ENCODE measurements at regions not wholly inside any gene's neighbourhood (a gene's known extent, or its start where the extent isn't known, plus 50 kb on each side); places are given as distances from the start of the nearest gene placed in this dataset.

DNA sequence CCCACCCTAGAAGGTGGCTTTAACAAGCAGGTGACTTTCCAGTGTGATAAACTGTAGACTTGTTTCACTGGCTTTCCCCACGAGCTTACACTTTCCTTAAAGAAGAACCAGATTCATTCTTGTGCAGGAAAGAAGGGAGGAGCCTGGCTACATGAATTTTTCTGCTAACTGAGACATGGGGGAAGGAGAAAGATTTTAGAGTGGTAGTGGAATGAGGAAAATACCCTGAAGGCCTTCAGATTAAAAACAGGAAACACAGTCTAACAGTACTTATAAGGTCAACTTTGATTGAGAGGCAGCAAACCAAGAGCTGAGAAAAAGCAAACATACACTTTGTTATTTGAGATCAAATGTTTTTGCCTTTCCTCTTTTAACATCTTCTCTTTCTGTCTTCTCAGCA, 640.9 kb upstream of the PLXNA2 start:
- intact Hi-C loops (cut with micrococcal nuclease; ENCODE audit: unreplicated experiment), result no loop called here
- Histone ChIP-seq H3K79me2 (ENCODE audit: insufficient read depth, low read depth, low read length) (no peaks in the 10 kb centered on the region), H3K4me1 (ENCODE audit: insufficient read depth, low read length, poor library complexity, severe bottlenecking) (no peaks in the 10 kb centered on the region), H3K9me3 (ENCODE audit: low read length) (no peaks in the 10 kb centered on the region), H2AFZ (ENCODE audit: low read length) (no peak overlapping the region), H4K20me1 (ENCODE audit: insufficient read depth, low read length) (no peaks in the 10 kb centered on the region), H3K27ac (ENCODE audit: low read depth, low read length, poor library complexity, severe bottlenecking) (no peak overlapping the region), H3K4me2 (ENCODE audit: low read length) (no peak overlapping the region), H3K36me3 (ENCODE audit: insufficient read depth, low read length) (no peaks in the 10 kb centered on the region), H3K9me2 (ENCODE audit: insufficient read depth, low read length) (no peaks in the 10 kb centered on the region), H3K4me3 (ENCODE audit: low read depth, low read length, poor library complexity, severe bottlenecking) (no peak overlapping the region)
- ChIA-PET POLR2A (interaction anchor here (0.6 to 1.2 kb wide), 3 partner anchors 8 to 250 kb away, joined by 3 read pairs; no protein-coding TSS in a partner anchor), CTCF (ENCODE audit: unreplicated experiment) (no interaction called here)
- no peak for DNase-seq (ENCODE audit: low spot score)
- TF ChIP-seq EZH2phosphoT487 (IDR thresholded peaks at IDR 0.05; ENCODE audit: borderline replicate concordance, low read depth, low read length), result no peak
- TF ChIP-seq, protein P1, sequence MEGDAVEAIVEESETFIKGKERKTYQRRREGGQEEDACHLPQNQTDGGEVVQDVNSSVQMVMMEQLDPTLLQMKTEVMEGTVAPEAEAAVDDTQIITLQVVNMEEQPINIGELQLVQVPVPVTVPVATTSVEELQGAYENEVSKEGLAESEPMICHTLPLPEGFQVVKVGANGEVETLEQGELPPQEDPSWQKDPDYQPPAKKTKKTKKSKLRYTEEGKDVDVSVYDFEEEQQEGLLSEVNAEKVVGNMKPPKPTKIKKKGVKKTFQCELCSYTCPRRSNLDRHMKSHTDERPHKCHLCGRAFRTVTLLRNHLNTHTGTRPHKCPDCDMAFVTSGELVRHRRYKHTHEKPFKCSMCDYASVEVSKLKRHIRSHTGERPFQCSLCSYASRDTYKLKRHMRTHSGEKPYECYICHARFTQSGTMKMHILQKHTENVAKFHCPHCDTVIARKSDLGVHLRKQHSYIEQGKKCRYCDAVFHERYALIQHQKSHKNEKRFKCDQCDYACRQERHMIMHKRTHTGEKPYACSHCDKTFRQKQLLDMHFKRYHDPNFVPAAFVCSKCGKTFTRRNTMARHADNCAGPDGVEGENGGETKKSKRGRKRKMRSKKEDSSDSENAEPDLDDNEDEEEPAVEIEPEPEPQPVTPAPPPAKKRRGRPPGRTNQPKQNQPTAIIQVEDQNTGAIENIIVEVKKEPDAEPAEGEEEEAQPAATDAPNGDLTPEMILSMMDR (conservative IDR thresholded peaks at IDR 0.05; ENCODE audit: low read length), result no peak
- BruUV-seq (replicated peaks), result no TSS peak

DNA sequence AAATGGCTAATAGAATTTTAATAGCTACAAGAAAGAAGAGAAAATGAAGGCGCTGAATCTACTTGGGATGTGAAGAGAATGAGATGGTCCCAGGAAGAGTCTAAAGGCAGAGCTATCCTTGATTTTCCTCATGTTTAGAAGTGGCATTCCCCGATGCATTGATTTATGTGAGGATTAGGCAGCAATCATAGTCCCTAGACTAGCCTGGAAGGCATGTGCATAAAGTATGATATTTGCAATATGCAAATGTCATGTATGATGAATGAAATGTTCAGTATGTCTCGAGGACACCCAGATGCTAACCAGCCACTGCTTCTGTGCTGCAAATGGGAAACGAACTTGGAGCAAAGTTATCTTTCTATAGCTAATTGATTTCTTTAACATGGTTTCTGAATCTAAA, 641.5 kb upstream of the PLXNA2 start:
- intact Hi-C loops (cut with micrococcal nuclease; ENCODE audit: unreplicated experiment), result no loop called here
- H4K20me1 ChIP-seq (ENCODE audit: insufficient read depth, low read length), result no peaks in the 10 kb centered on the region
- H3K9me3 ChIP-seq (ENCODE audit: low read length), result no peaks in the 10 kb centered on the region
- H3K79me2 ChIP-seq (ENCODE audit: insufficient read depth, low read depth, low read length), result no peaks in the 10 kb centered on the region
- POLR2A ChIA-PET, result interaction anchor here (1.2 kb wide), 1 partner anchor 8 kb away, joined by 3 read pairs; no protein-coding TSS in a partner anchor
- no peak for DNase-seq (ENCODE audit: low spot score)
- BruUV-seq (replicated peaks), result no TSS peak
- no peak overlapping the region for H3K4me3 ChIP-seq (ENCODE audit: low read depth, low read length, poor library complexity, severe bottlenecking)
- H3K4me2 ChIP-seq (ENCODE audit: low read length), result no peak overlapping the region
- no peaks in the 10 kb centered on the region for H3K4me1 ChIP-seq (ENCODE audit: insufficient read depth, low read length, poor library complexity, severe bottlenecking)
- H3K9me2 ChIP-seq (ENCODE audit: insufficient read depth, low read length), result no peaks in the 10 kb centered on the region
- TF ChIP-seq EZH2phosphoT487 (IDR thresholded peaks at IDR 0.05; ENCODE audit: borderline replicate concordance, low read depth, low read length), result no peak
- TF ChIP-seq, protein P1 (conservative IDR thresholded peaks at IDR 0.05; ENCODE audit: low read length), result no peak
- CTCF ChIA-PET (ENCODE audit: unreplicated experiment), result interaction anchor here (0.5 kb wide), 1 partner anchor 1539 kb away, joined by 4 read pairs; no protein-coding TSS in a partner anchor
- H2AFZ ChIP-seq (ENCODE audit: low read length), result no peak overlapping the region
- H3K36me3 ChIP-seq (ENCODE audit: insufficient read depth, low read length), result no peaks in the 10 kb centered on the region
- no peak overlapping the region for H3K27ac ChIP-seq (ENCODE audit: low read depth, low read length, poor library complexity, severe bottlenecking)

DNA sequence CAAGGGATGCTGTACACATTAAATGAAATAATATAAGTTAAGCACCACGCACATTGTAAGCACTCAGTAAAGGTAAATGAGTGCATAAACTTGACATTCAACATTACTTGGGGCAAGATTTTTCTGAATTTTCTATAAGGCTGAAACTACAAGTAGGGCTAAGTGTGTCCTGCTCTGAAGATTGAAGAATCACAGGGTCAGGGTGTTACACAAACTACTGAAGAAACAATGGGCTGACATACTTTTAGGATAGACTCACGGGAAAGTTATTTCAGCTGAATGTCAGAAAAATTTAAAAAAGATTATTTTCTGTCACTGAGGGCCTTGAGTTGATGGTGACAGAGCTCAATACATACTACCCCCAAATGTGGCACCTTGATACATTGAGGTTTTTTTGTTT, 644.2 kb upstream of the PLXNA2 start:
- Histone ChIP-seq H3K79me2 (ENCODE audit: insufficient read depth, low read depth, low read length) (no peaks in the 10 kb centered on the region), H3K9me3 (ENCODE audit: low read length) (no peaks in the 10 kb centered on the region), H3K27ac (ENCODE audit: low read depth, low read length, poor library complexity, severe bottlenecking) (no peak overlapping the region), H3K36me3 (ENCODE audit: insufficient read depth, low read length) (no peaks in the 10 kb centered on the region), H4K20me1 (ENCODE audit: insufficient read depth, low read length) (no peaks in the 10 kb centered on the region), H2AFZ (ENCODE audit: low read length) (no peak overlapping the region), H3K9me2 (ENCODE audit: insufficient read depth, low read length) (no peaks in the 10 kb centered on the region), H3K4me2 (ENCODE audit: low read length) (no peak overlapping the region), H3K4me3 (ENCODE audit: low read depth, low read length, poor library complexity, severe bottlenecking) (no peak overlapping the region), H3K4me1 (ENCODE audit: insufficient read depth, low read length, poor library complexity, severe bottlenecking) (no peaks in the 10 kb centered on the region)
- intact Hi-C loops (cut with micrococcal nuclease; ENCODE audit: unreplicated experiment), result no loop called here
- no TSS peak for BruUV-seq (replicated peaks)
- no peak for DNase-seq (ENCODE audit: low spot score)
- no peak for TF ChIP-seq EZH2phosphoT487 (IDR thresholded peaks at IDR 0.05; ENCODE audit: borderline replicate concordance, low read depth, low read length)
- TF ChIP-seq, protein P1 (conservative IDR thresholded peaks at IDR 0.05; ENCODE audit: low read length), result no peak
- CTCF ChIA-PET (ENCODE audit: unreplicated experiment), result no interaction called here
- POLR2A ChIA-PET, result no interaction called here
